Neural cell (in vitro differentiated cells): ENCODE measurements at regions not wholly inside any gene's neighbourhood (a gene's known extent, or its start where the extent isn't known, plus 50 kb on each side); places are given as distances from the start of the nearest gene placed in this dataset.

Source experiments
- H2AFZ ChIP-seq: fragments of 200-600, 300-800 bp; sonication (generic), shearing (Covaris generic); 2 replicates; pipeline ENCODE4 v1.6.0; 2014; ENCODE audit warnings: low read depth, mild to moderate bottlenecking, antibody characterized with exemption, low read length, moderate library complexity
- H3F3A ChIP-seq: fragments of 200-600 bp; shearing (Covaris generic); 2 replicates; pipeline ENCODE4 v1.6.1; 2016; ENCODE audit warnings: mild to moderate bottlenecking, moderate library complexity, mixed read lengths, antibody characterized with exemption, low read length; ENCODE audit not compliant: insufficient read depth, poor library complexity, severe bottlenecking
- H3K27ac ChIP-seq: fragments of 200-600, 300-800 bp; sonication (generic), shearing (Covaris generic); 2 replicates; pipeline ENCODE4 v1.5.1; 2014; ENCODE audit warnings: mild to moderate bottlenecking, low read length, moderate library complexity
- H3K27me3 ChIP-seq: fragments of 300-800, 200-600 bp; sonication (generic), shearing (Covaris generic); 2 replicates; pipeline ENCODE4 v1.6.0; 2014; ENCODE audit warnings: mild to moderate bottlenecking, low read depth, low read length, moderate library complexity; ENCODE audit not compliant: insufficient read depth
- H3K36me3 ChIP-seq: fragments of 300-800, 200-600 bp; sonication (generic), shearing (Covaris generic); 2 replicates; pipeline ENCODE4 v1.5.1; 2014; ENCODE audit warnings: mild to moderate bottlenecking, antibody characterized with exemption, low read length, moderate library complexity; ENCODE audit not compliant: insufficient read depth
- H3K4me2 ChIP-seq: fragments of 300-800, 200-600 bp; sonication (generic), shearing (Covaris generic); 2 replicates; pipeline ENCODE4 v1.6.0; 2014; ENCODE audit warnings: mild to moderate bottlenecking, low read length
- H3K4me3 ChIP-seq: fragments of 300-800, 200-600 bp; sonication (generic), shearing (Covaris generic); 2 replicates; pipeline ENCODE4 v1.5.1; 2014; ENCODE audit warnings: mild to moderate bottlenecking, low read length, moderate library complexity
- H3K79me2 ChIP-seq: fragments of 200-600 bp; shearing (Covaris generic); replicated peaks from 2 replicates; pipeline ENCODE4 v1.6.0; 2014; ENCODE audit warnings: mild to moderate bottlenecking, low read length, moderate library complexity; ENCODE audit not compliant: insufficient read depth
- H3K9ac ChIP-seq: fragments of 300-800, 200-600 bp; sonication (generic), shearing (Covaris generic); 2 replicates; pipeline ENCODE4 v1.6.1; 2016; ENCODE audit warnings: mild to moderate bottlenecking, low read length, mixed read lengths
- H3K9me2 ChIP-seq: fragments of 200-600 bp; shearing (Covaris generic); 2 replicates; pipeline ENCODE4 v1.6.1; 2016; ENCODE audit warnings: mild to moderate bottlenecking, low read length, mixed read lengths; ENCODE audit not compliant: insufficient read depth
- H3K9me3 ChIP-seq: fragments of 200-600, 300-800 bp; sonication (generic), shearing (Covaris generic); 2 replicates; pipeline ENCODE4 v1.6.1; 2016; ENCODE audit warnings: mild to moderate bottlenecking, mixed run types, low read length, moderate library complexity, mixed read lengths
- H4K20me1 ChIP-seq: fragments of 200-600 bp; shearing (Covaris generic); 2 replicates; pipeline ENCODE4 v1.6.1; 2016; ENCODE audit warnings: mild to moderate bottlenecking, mixed run types; ENCODE audit not compliant: insufficient read depth
- CTCF ChIP-seq: fragments of 450-650 bp; IDR thresholded peaks from 2 replicates; pipeline ENCODE4 v1.5.1; 2014; ENCODE audit warnings: antibody characterized with exemption, mild to moderate bottlenecking, moderate library complexity; ENCODE audit not compliant: poor library complexity, severe bottlenecking
- EP300 ChIP-seq: fragments of 450-650 bp; conservative IDR thresholded peaks from 2 replicates; pipeline ENCODE4 v1.6.1; 2014; ENCODE audit warnings: antibody characterized with exemption, mild to moderate bottlenecking, moderate library complexity; ENCODE audit not compliant: poor library complexity, severe bottlenecking
- EZH2 ChIP-seq: fragments of 200-600, 300-800 bp; shearing (Covaris generic), sonication (generic); IDR thresholded peaks from 2 replicates; pipeline ENCODE4 v1.6.1; 2014; ENCODE audit warnings: antibody characterized with exemption, low read length, borderline replicate concordance, mild to moderate bottlenecking; ENCODE audit not compliant: insufficient read depth, poor library complexity, severe bottlenecking
- MXI1 ChIP-seq: fragments of 450-650 bp; conservative IDR thresholded peaks from 2 replicates; pipeline ENCODE4 v1.6.1; 2014; ENCODE audit warnings: antibody characterized with exemption, mild to moderate bottlenecking; ENCODE audit not compliant: poor library complexity, severe bottlenecking
- POLR2AphosphoS5 ChIP-seq: IDR thresholded peaks from 2 replicates; pipeline ENCODE4 v1.6.1; 2012
- RAD21 ChIP-seq: fragments of 450-650 bp; conservative IDR thresholded peaks from 2 replicates; pipeline ENCODE4 v1.6.1; 2014; ENCODE audit warnings: antibody characterized with exemption, mild to moderate bottlenecking, moderate library complexity
- REST ChIP-seq: IDR thresholded peaks from 2 replicates; pipeline ENCODE4 v1.6.1; 2012; ENCODE audit warnings: borderline replicate concordance
- SMC3 ChIP-seq: fragments of 450-650 bp; conservative IDR thresholded peaks from 2 replicates; pipeline ENCODE4 v1.6.1; 2014; ENCODE audit warnings: antibody characterized with exemption, mild to moderate bottlenecking, moderate library complexity; ENCODE audit not compliant: poor library complexity
- TAF1 ChIP-seq: IDR thresholded peaks from 2 replicates; pipeline ENCODE4 v1.6.1; 2012; ENCODE audit warnings: low read depth

GRCh38 chr7:112908086-112908485, 117.9 kb upstream of the TMEM168 start:
- Histone ChIP-seq H3K9ac (no peak overlapping the region), H3F3A (no peaks in the 10 kb centered on the region), H4K20me1 (no peaks in the 10 kb centered on the region), H2AFZ (no peak overlapping the region), H3K4me3 (no peak overlapping the region), H3K9me3 (peaks cover 6% of the 10 kb centered on the region), H3K27me3 (no peaks in the 10 kb centered on the region), H3K27ac (no peak overlapping the region), H3K9me2 (no peaks in the 10 kb centered on the region), H3K36me3 (peaks cover 18% of the 10 kb centered on the region), H3K79me2 (peaks cover 7% of the 10 kb centered on the region), H3K4me2 (no peak overlapping the region)
- no peak for TF ChIP-seq RAD21
- no peak for TF ChIP-seq EP300
- no peak for TF ChIP-seq TAF1
- TF ChIP-seq POLR2AphosphoS5: no peak
- TF ChIP-seq EZH2: no peak
- TF ChIP-seq REST: no peak
- no peak for TF ChIP-seq MXI1
- TF ChIP-seq CTCF: no peak
- no peak for TF ChIP-seq SMC3

- Histone ChIP-seq H3K27ac (no peak overlapping the region), H3K4me3 (no peak overlapping the region), H4K20me1 (no peaks in the 10 kb centered on the region), H3K79me2 (peaks cover 7% of the 10 kb centered on the region), H3K9me2 (no peaks in the 10 kb centered on the region), H2AFZ (no peak overlapping the region), H3F3A (no peaks in the 10 kb centered on the region), H3K9me3 (peaks cover 6% of the 10 kb centered on the region), H3K4me2 (no peak overlapping the region), H3K9ac (no peak overlapping the region), H3K36me3 (peaks cover 18% of the 10 kb centered on the region), H3K27me3 (no peaks in the 10 kb centered on the region)
- TF ChIP-seq SMC3: no peak
- no peak for TF ChIP-seq POLR2AphosphoS5
- TF ChIP-seq TAF1: no peak
- no peak for TF ChIP-seq CTCF
- no peak for TF ChIP-seq EZH2
- TF ChIP-seq EP300: no peak
- TF ChIP-seq REST: no peak
- TF ChIP-seq RAD21: no peak
- no peak for TF ChIP-seq MXI1
Observed at GRCh38 chr7:112907658-112908057, 117.5 kb upstream of the TMEM168 start.
